Epithelial cell of proximal tubule (primary cell): ENCODE measurements at regions not wholly inside any gene's neighbourhood (a gene's known extent, or its start where the extent isn't known, plus 50 kb on each side); places are given as distances from the start of the nearest gene placed in this dataset.

ENCODE experiments used
- DNase-seq: peaks from one replicate; pipeline ENCODE4 v3.0.0-alpha.2; 2011; ENCODE audit warnings: low read depth
- H3K4me3 ChIP-seq: 2 replicates; pipeline ENCODE4 v1.5.1; 2011; ENCODE audit warnings: low read depth, mild to moderate bottlenecking, low read length
- CTCF ChIP-seq: conservative IDR thresholded peaks from 2 replicates; pipeline ENCODE4 v1.5.1; 2012; ENCODE audit warnings: low read depth, mild to moderate bottlenecking, low read length

- DNase-seq, result no peak
- TF ChIP-seq CTCF, result peak; percentile 36
- H3K4me3 ChIP-seq, result no peak overlapping the region
Observed at GRCh38 chr19:28012361-28012760, 1200.6 kb downstream of the UQCRFS1 start.

- DNase-seq, result no peak
- H3K4me3 ChIP-seq, result no peak overlapping the region
- TF ChIP-seq CTCF, result no peak
Observed at GRCh38 chr19:28010656-28011055, 1202.3 kb downstream of the UQCRFS1 start.

GRCh38 chr19:28009696-28010095 lies 1203.3 kb downstream of the UQCRFS1 start:
- no peak overlapping the region for H3K4me3 ChIP-seq
- no peak for TF ChIP-seq CTCF
- DNase-seq, result peak; percentile 90

GRCh38 chr19:28008695-28009094 lies 1204.3 kb downstream of the UQCRFS1 start:
- H3K4me3 ChIP-seq, result no peak overlapping the region
- DNase-seq, result no peak
- TF ChIP-seq CTCF, result no peak

- H3K4me3 ChIP-seq, result no peak overlapping the region
- no peak for DNase-seq
- TF ChIP-seq CTCF, result no peak
Observed at GRCh38 chr19:28003543-28003942, 1209.4 kb downstream of the UQCRFS1 start.

- no peak overlapping the region for H3K4me3 ChIP-seq
- no peak for TF ChIP-seq CTCF
- DNase-seq, result no peak
Observed at GRCh38 chr19:27997069-27997468, 1215.9 kb downstream of the UQCRFS1 start.

- no peak overlapping the region for H3K4me3 ChIP-seq
- no peak for DNase-seq
- TF ChIP-seq CTCF, result no peak
Observed at GRCh38 chr19:27993619-27994570, 1219.1 kb downstream of the UQCRFS1 start.
